OCI-LY3 (cell line): ENCODE measurements at regions not wholly inside any gene's neighbourhood (a gene's known extent, or its start where the extent isn't known, plus 50 kb on each side); places are given as distances from the start of the nearest gene placed in this dataset.
"Not testable (repeated sequence)": the region's sequence is repeated elsewhere in the genome, so short reads cannot be mapped to it uniquely, and the experiment has no call there.

Source experiments
- H2AFZ ChIP-seq: fragments of 200-600, 300-600 bp; shearing (Covaris generic); 2 replicates; pipeline ENCODE4 v1.6.0; 2014; ENCODE audit warnings: antibody characterized with exemption, low read depth, low read length
- H3K27ac ChIP-seq: fragments of 200-600, 300-600 bp; sonication (generic); 2 replicates; pipeline ENCODE4 v1.5.1; 2014; ENCODE audit warnings: mild to moderate bottlenecking, low read length, moderate library complexity, mixed read lengths
- H3K27me3 ChIP-seq: fragments of 200-600, 300-600 bp; sonication (generic); 2 replicates; pipeline ENCODE4 v1.6.1; 2014; ENCODE audit warnings: low read depth, low read length, mixed read lengths
- H3K36me3 ChIP-seq: fragments of 200-600, 300-600 bp; sonication (generic); replicated peaks from 2 replicates; pipeline ENCODE3; 2014; ENCODE audit warnings: low read depth, low read length, mixed read lengths
- H3K4me1 ChIP-seq: fragments of 300-600, 200-600 bp; sonication (generic); 2 replicates; pipeline ENCODE4 v1.6.1; 2014; ENCODE audit warnings: low read length, mixed read lengths
- H3K4me2 ChIP-seq: fragments of 200-600, 300-600 bp; sonication (generic); 2 replicates; pipeline ENCODE4 v1.6.1; 2014; ENCODE audit warnings: low read length, mixed read lengths
- H3K4me3 ChIP-seq: fragments of 300-600, 200-600 bp; sonication (generic); 2 replicates; pipeline ENCODE4 v1.5.1; 2014; ENCODE audit warnings: antibody characterized with exemption, mild to moderate bottlenecking, low read length, moderate library complexity
- H3K79me2 ChIP-seq: fragments of 300-600, 200-600 bp; shearing (Covaris generic); 2 replicates; pipeline ENCODE4 v1.6.1; 2014; ENCODE audit warnings: mild to moderate bottlenecking, low read length, mixed read lengths
- H3K9ac ChIP-seq: fragments of 300-600, 200-600 bp; shearing (Covaris generic); 2 replicates; pipeline ENCODE4 v1.6.0; 2014; ENCODE audit warnings: mild to moderate bottlenecking, low read length, moderate library complexity
- H3K9me3 ChIP-seq: fragments of 200-600, 300-600 bp; shearing (Covaris generic); 2 replicates; pipeline ENCODE4 v1.6.1; 2014; ENCODE audit warnings: low read length, mixed read lengths; ENCODE audit not compliant: insufficient read depth
- H4K20me1 ChIP-seq: fragments of 200-600, 300-600 bp; sonication (generic); 2 replicates; pipeline ENCODE4 v1.6.1; 2016; ENCODE audit warnings: low read length, mixed read lengths; ENCODE audit not compliant: insufficient read depth
- CTCF ChIP-seq: fragments of 200-600, 300-600 bp; sonication (generic); IDR thresholded peaks from 2 replicates; pipeline ENCODE4 v1.5.1; 2014; ENCODE audit warnings: antibody characterized with exemption, low read length, low read depth
- EZH2phosphoT487 ChIP-seq: fragments of 200-600 bp; shearing (Covaris generic); IDR thresholded peaks from 2 replicates; pipeline ENCODE4 v1.6.1; 2018; ENCODE audit warnings: antibody characterized with exemption, mixed run types, low read depth

- Histone ChIP-seq H3K27me3 (no peaks in the 10 kb centered on the region), H3K9me3 (no peaks in the 10 kb centered on the region), H3K36me3 (no peaks in the 10 kb centered on the region), H2AFZ (no peak overlapping the region), H3K79me2 (no peaks in the 10 kb centered on the region), H3K9ac (no peak overlapping the region), H3K4me3 (no peak overlapping the region), H3K4me1 (no peaks in the 10 kb centered on the region), H3K4me2 (no peak overlapping the region), H3K27ac (no peak overlapping the region), H4K20me1 (no peaks in the 10 kb centered on the region)
- TF ChIP-seq CTCF: no peak
- no peak for TF ChIP-seq EZH2phosphoT487
These were observed 542.6 kb upstream of the LRRN3 start for GRCh38 chr7:110548372-110548771.

DNA sequence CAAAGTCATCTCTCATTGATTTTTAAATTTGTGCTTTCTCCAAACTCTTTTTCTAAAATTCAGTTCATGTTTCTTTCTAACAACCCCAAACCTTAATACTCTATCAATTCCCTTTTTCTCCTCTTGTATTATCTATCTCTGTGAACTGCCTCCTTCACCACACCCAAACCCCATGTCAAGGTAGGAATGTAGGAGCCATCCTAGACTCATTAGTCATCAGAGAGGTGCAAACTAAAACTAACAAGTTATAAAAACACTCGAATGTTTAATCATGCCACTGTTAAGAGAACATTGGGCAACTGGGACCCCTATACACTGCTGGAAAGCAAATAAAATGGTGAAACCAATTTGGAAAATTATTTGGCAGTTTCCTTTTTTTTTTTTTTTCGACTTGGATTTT, 533.8 kb upstream of the LRRN3 start:
- Histone ChIP-seq H3K79me2 (no peaks in the 10 kb centered on the region), H3K4me2 (no peak overlapping the region), H3K4me3 (no peak overlapping the region), H3K36me3 (no peaks in the 10 kb centered on the region), H3K9me3 (no peaks in the 10 kb centered on the region), H3K9ac (no peak overlapping the region), H3K27me3 (no peaks in the 10 kb centered on the region), H3K27ac (no peak overlapping the region), H3K4me1 (no peaks in the 10 kb centered on the region), H2AFZ (no peak overlapping the region), H4K20me1 (no peaks in the 10 kb centered on the region)
- no peak for TF ChIP-seq EZH2phosphoT487
- TF ChIP-seq CTCF: no peak

GRCh38 chr7:110563286-110563685, 527.6 kb upstream of the LRRN3 start:
- not testable (repeated sequence) for H3K9me3 ChIP-seq, H3K4me1 ChIP-seq, H3K4me3 ChIP-seq, H2AFZ ChIP-seq, H4K20me1 ChIP-seq, H3K79me2 ChIP-seq, H3K27me3 ChIP-seq, H3K9ac ChIP-seq, H3K27ac ChIP-seq, H3K4me2 ChIP-seq, H3K36me3 ChIP-seq

DNA sequence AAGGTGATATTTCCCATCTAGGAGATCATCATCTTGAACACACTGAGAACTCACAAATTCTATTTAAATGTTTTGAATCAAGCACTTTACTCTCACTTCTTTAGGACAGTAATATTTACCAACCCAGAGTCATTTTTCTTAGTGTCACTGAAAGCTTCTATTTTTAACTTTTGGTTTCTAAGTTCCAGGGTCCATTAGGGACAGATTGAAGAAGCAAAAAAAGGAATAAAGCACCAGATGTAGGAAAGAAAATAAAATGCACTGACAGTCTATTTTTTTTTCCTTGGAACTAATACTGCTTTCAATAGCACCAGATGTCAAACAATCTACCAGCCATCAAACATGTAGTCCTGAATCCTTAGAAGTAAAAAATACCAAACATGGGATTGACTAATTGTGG, 526.7 kb upstream of the LRRN3 start:
- no peaks in the 10 kb centered on the region for H3K4me1 ChIP-seq
- H3K9ac ChIP-seq: no peak overlapping the region
- no peak overlapping the region for H3K27ac ChIP-seq
- no peaks in the 10 kb centered on the region for H3K27me3 ChIP-seq
- H3K4me3 ChIP-seq: no peak overlapping the region
- no peak overlapping the region for H2AFZ ChIP-seq
- TF ChIP-seq EZH2phosphoT487 (no peak), CTCF (no peak)
- H3K79me2 ChIP-seq: no peaks in the 10 kb centered on the region
- H3K4me2 ChIP-seq: no peak overlapping the region
- no peaks in the 10 kb centered on the region for H3K36me3 ChIP-seq
- H4K20me1 ChIP-seq: no peaks in the 10 kb centered on the region
- H3K9me3 ChIP-seq: no peaks in the 10 kb centered on the region

- no peak overlapping the region for H3K4me2 ChIP-seq
- no peaks in the 10 kb centered on the region for H4K20me1 ChIP-seq
- no peaks in the 10 kb centered on the region for H3K36me3 ChIP-seq
- H2AFZ ChIP-seq: no peak overlapping the region
- H3K27ac ChIP-seq: no peak overlapping the region
- no peak overlapping the region for H3K9ac ChIP-seq
- H3K79me2 ChIP-seq: no peaks in the 10 kb centered on the region
- H3K27me3 ChIP-seq: no peaks in the 10 kb centered on the region
- peaks cover 5% of the 10 kb centered on the region for H3K4me1 ChIP-seq
- no peak for TF ChIP-seq EZH2phosphoT487
- TF ChIP-seq CTCF: no peak
- no peaks in the 10 kb centered on the region for H3K9me3 ChIP-seq
- H3K4me3 ChIP-seq: no peak overlapping the region
These were observed 522.5 kb upstream of the LRRN3 start for GRCh38 chr7:110568388-110568787.
